ENCODE measurements at regions not wholly inside any gene's neighbourhood (a gene's known extent, or its start where the extent isn't known, plus 50 kb on each side); places are given as distances from the start of the nearest gene placed in this dataset.

GRCh38 chr21:32190493-32191144 lies 88.2 kb downstream of the MIS18A start:
- TF ChIP-seq CTCF (IDR thresholded peaks at IDR 0.05; ENCODE audit: low read depth, low read length) (no peak), POLR2A (IDR thresholded peaks at IDR 0.05; ENCODE audit: extremely low read depth, insufficient read length) (no peak)
